Neuronal stem cell (in vitro differentiated cells): ENCODE measurements at regions not wholly inside any gene's neighbourhood (a gene's known extent, or its start where the extent isn't known, plus 50 kb on each side); places are given as distances from the start of the nearest gene placed in this dataset.

Experiments
- DNase-seq: peaks from one replicate; pipeline ENCODE4 v3.0.0-alpha.2; 2013; ENCODE audit warnings: low spot score
- H2AFZ ChIP-seq: one replicate; pipeline ENCODE4 v1.6.1; 2013; ENCODE audit warnings: mild to moderate bottlenecking, low read length, inconsistent platforms
- H2AK5ac ChIP-seq: 2 replicates; pipeline ENCODE4 v1.6.1; 2013; ENCODE audit warnings: low read depth, mild to moderate bottlenecking, inconsistent platforms, low read length, moderate library complexity, mixed read lengths
- H2BK120ac ChIP-seq: 2 replicates; pipeline ENCODE4 v1.6.1; 2013; ENCODE audit warnings: low read depth, mild to moderate bottlenecking, inconsistent platforms, low read length, moderate library complexity, mixed read lengths
- H2BK12ac ChIP-seq: one replicate; pipeline ENCODE4 v1.6.1; 2013; ENCODE audit warnings: low read length, inconsistent platforms
- H2BK15ac ChIP-seq: 2 replicates; pipeline ENCODE4 v1.6.1; 2013; ENCODE audit warnings: mild to moderate bottlenecking, low read length, inconsistent platforms, mixed read lengths
- H2BK5ac ChIP-seq: one replicate; pipeline ENCODE4 v1.6.1; 2013; ENCODE audit warnings: inconsistent platforms, mild to moderate bottlenecking, low read length, moderate library complexity
- H3K14ac ChIP-seq: one replicate; pipeline ENCODE4 v1.6.1; 2013; ENCODE audit warnings: low read length, inconsistent platforms
- H3K18ac ChIP-seq: 2 replicates; pipeline ENCODE4 v1.6.1; 2013; ENCODE audit warnings: low read length, inconsistent platforms
- H3K23ac ChIP-seq: 2 replicates; pipeline ENCODE4 v1.6.1; 2013; ENCODE audit warnings: low read depth, mild to moderate bottlenecking, mixed read lengths, low read length, inconsistent platforms; ENCODE audit not compliant: poor library complexity
- H3K27ac ChIP-seq: replicated peaks from 3 replicates; pipeline ENCODE4 v1.5.1; 2013; ENCODE audit warnings: low read length, inconsistent platforms
- H3K27me3 ChIP-seq, 3 experiments: 2 replicates each; pipeline ENCODE4 v1.6.1; 2013; ENCODE audit warnings: low read length in 3 of 3, mild to moderate bottlenecking in 2 of 3, inconsistent platforms in 1 of 3, low read depth in 1 of 3, mixed read lengths in 1 of 3, moderate library complexity in 1 of 3; ENCODE audit not compliant: control insufficient read depth in 3 of 3, insufficient read depth in 3 of 3
- H3K36me3 ChIP-seq, 2 donors: replicated peaks in 1 of 2; 2 replicates each; pipeline ENCODE4 v1.6.1; 2013; ENCODE audit warnings: low read length in 2 of 2; ENCODE audit not compliant: control insufficient read depth in 2 of 2, insufficient read depth in 2 of 2
- H3K4ac ChIP-seq: 2 replicates; pipeline ENCODE4 v1.6.1; 2013; ENCODE audit warnings: inconsistent platforms, mild to moderate bottlenecking, low read length, moderate library complexity
- H3K4me1 ChIP-seq, 2 donors: 1 replicate in 1 of 2; 2 replicates in 1 of 2; pipeline ENCODE4 v1.6.1; 2013; ENCODE audit warnings: low read length in 2 of 2, low read depth in 1 of 2; ENCODE audit not compliant: control insufficient read depth in 2 of 2, insufficient read depth in 1 of 2
- H3K4me2 ChIP-seq: one replicate; pipeline ENCODE4 v1.6.1; 2013; ENCODE audit warnings: mild to moderate bottlenecking, low read length, inconsistent platforms; ENCODE audit not compliant: insufficient read depth, poor library complexity, severe bottlenecking
- H3K4me3 ChIP-seq, 2 donors: 2 replicates each; pipeline ENCODE4 v1.5.1; 2013; ENCODE audit warnings: low read length in 2 of 2, mild to moderate bottlenecking in 2 of 2, inconsistent platforms in 1 of 2, moderate library complexity in 1 of 2
- H3K79me1 ChIP-seq: one replicate; pipeline ENCODE4 v1.6.1; 2013; ENCODE audit warnings: low read depth, mild to moderate bottlenecking, inconsistent platforms, low read length, moderate library complexity
- H3K9ac ChIP-seq: one replicate; pipeline ENCODE4 v1.6.1; 2013; ENCODE audit warnings: mild to moderate bottlenecking, low read depth, low read length, inconsistent platforms; ENCODE audit not compliant: poor library complexity
- H3K9me3 ChIP-seq, 2 donors: replicated peaks in 1 of 2; 2 replicates each; pipeline versions ENCODE3 to v1.6.1; 2013; ENCODE audit warnings: low read length in 2 of 2, mild to moderate bottlenecking in 2 of 2, inconsistent platforms in 1 of 2, low read depth in 1 of 2, mixed read lengths in 1 of 2, moderate library complexity in 1 of 2; ENCODE audit not compliant: control insufficient read depth in 2 of 2, insufficient read depth in 1 of 2
- H4K8ac ChIP-seq: one replicate; pipeline ENCODE4 v1.6.1; 2013; ENCODE audit warnings: low read depth, mild to moderate bottlenecking, inconsistent platforms, low read length, moderate library complexity
- H4K91ac ChIP-seq: one replicate; pipeline ENCODE4 v1.6.1; 2013; ENCODE audit warnings: low read length, low read depth, mild to moderate bottlenecking, inconsistent platforms; ENCODE audit not compliant: poor library complexity
- WGBS, 2 donors: extraction: QIAGEN DNeasy Blood & Tissue Kit; methylation state at CpG; one replicate each; pipeline ENCODE4 v1.1.7; 2013; ENCODE audit warnings: missing lambda C conversion rate in 2 of 2, mixed read lengths in 1 of 2; ENCODE audit not compliant: insufficient read length in 2 of 2, insufficient replicate concordance in 1 of 2; ENCODE audit errors: extremely low coverage in 2 of 2; 5-methylcytosine and 5-hydroxymethylcytosine counted together

DNA sequence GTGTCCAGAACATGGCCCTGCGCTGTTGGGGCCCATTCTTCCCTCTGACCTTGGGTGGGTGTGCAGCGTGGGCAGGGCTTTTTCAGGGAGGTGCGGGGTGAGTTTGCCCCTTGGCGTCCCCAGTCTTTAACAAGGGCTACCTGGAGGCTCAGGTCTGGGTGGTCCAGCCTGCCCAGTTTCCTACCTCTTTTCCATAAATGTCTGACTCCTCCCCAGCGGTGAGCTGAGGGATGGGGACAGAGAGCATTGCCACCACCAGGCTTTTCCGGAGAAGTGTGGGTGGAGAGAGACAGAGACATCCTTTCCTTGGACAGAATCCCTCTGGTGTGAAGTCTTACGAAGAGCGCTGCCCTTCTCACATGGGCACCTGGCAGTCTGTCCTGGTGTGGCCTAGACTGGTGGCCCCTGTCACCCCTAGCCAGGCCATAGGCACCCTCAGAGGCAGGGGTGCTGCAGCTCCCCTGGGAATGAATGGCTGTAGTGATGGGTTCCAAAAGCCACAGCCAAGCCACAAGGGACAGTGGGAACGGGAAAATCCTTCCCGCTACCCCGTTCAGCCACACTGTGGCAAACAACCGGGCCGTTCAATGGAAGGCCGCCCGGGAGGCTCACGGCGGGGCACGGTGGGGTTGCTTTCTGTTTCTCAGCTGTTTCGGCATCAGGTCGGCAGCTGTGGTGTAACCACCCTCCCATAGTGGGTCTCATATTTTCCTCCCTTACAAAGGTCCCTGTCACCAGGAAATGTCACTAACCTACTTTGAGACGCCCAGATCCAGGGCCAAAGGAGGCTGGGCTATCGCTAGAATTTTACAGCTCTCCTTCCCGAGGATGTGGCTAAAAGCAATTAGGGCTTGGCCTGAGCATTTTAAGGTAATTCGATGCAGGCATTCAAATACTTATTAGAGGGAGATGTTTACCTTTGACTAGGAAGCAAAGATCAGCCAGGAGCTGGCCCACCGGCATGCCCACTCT is 61.9 kb upstream of the GSE1 start:
- Histone ChIP-seq H3K36me3 (no peaks in the 10 kb centered on the region), H3K27ac (no peak overlapping the region), H2AK5ac (peak overlapping the region; percentile 98), H3K9ac (no peak overlapping the region), H4K91ac (no peak overlapping the region), H3K9me3 (no peaks in the 10 kb centered on the region), H2BK15ac (peak overlapping the region; percentile 90), H2AFZ (no peak overlapping the region), H3K4me2 (no peak overlapping the region), H3K23ac (no peak overlapping the region), H3K4me1 (peaks cover 13 to 16% of the 10 kb centered on the region in 2 donors), H3K4me3 (no peak overlapping the region), H2BK120ac (no peak overlapping the region), H3K18ac (peak overlapping the region; percentile 87), H3K14ac (no peak overlapping the region), H4K8ac (no peak overlapping the region), H3K79me1 (peaks cover 1% of the 10 kb centered on the region), H3K4ac (peak overlapping the region; percentile 42), H2BK5ac (no peak overlapping the region), H3K27me3 (peaks cover 0 to 13% (median 0%) of the 10 kb centered on the region in 3 experiments), H2BK12ac (peak overlapping the region; percentile 43)
- no peak for DNase-seq
- WGBS, 2 donors = no CpG with 5 or more reads among the region's 25 CpGs

DNA sequence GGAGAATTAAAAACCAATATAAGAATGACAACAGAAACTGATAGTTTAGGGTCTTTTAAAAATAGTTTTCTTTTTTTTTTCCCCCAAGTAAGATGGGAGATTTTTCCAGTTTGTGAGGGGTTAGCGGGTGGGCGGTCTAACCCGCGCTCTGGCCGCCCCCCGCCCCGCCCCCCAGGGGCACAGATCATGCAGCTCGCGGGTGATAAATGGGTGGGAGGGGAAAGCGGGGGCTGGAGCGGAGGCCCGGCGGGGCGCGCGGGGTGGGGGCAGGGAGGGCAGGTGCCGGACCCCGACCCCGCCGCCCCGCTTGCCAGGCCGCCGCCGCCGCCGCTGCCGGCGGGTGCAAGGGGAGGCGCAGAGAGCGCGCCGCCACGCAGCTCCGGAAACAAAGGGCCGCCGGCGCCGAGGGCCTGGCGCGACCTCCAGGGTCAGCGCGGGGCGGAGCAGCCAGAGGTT is 60.1 kb upstream of the GSE1 start:
- no peak overlapping the region for H3K9ac ChIP-seq
- H3K27me3 ChIP-seq = peaks cover 0 to 24% (median 0%) of the 10 kb centered on the region in 3 experiments
- H2AFZ ChIP-seq = peak overlapping the region; percentile 87
- no peak overlapping the region for H3K27ac ChIP-seq
- no peak overlapping the region for H2BK12ac ChIP-seq
- no CpG with 5 or more reads among the region's 43 CpGs for WGBS, 2 donors
- H3K79me1 ChIP-seq = peaks cover 1% of the 10 kb centered on the region
- H2BK15ac ChIP-seq = no peak overlapping the region
- no peak overlapping the region for H4K91ac ChIP-seq
- H3K4ac ChIP-seq = no peak overlapping the region
- no peak overlapping the region for H4K8ac ChIP-seq
- no peaks in the 10 kb centered on the region for H3K9me3 ChIP-seq
- H2BK120ac ChIP-seq = no peak overlapping the region
- no peak overlapping the region for H3K18ac ChIP-seq
- no peak for DNase-seq
- H3K36me3 ChIP-seq = no peaks in the 10 kb centered on the region
- H2AK5ac ChIP-seq = no peak overlapping the region
- peak overlapping the region in 1 of 2 donors; percentile 76 for H3K4me3 ChIP-seq
- H3K23ac ChIP-seq = peak overlapping the region; percentile 78
- H3K14ac ChIP-seq = no peak overlapping the region
- H3K4me2 ChIP-seq = peak overlapping the region; percentile 95
- no peak overlapping the region for H2BK5ac ChIP-seq
- H3K4me1 ChIP-seq = peaks cover 22 to 25% of the 10 kb centered on the region in 2 donors

- peak; percentile 85 for DNase-seq
Observed at GRCh38 chr16:85553436-85554113, 59.5 kb upstream of the GSE1 start.

More at GRCh38 chr16:85553436-85554113, 59.5 kb upstream of the GSE1 start:
- Histone ChIP-seq H2BK12ac (peak overlapping the region; percentile 70), H3K27ac (peak overlapping the region; percentile 78), H3K4me1 (peaks cover 26 to 30% of the 10 kb centered on the region in 2 donors), H3K9me3 (no peaks in the 10 kb centered on the region), H3K23ac (peak overlapping the region; percentile 78), H3K4ac (no peak overlapping the region), H3K36me3 (no peaks in the 10 kb centered on the region), H3K14ac (peak overlapping the region; percentile 63), H3K4me2 (peak overlapping the region; percentile 95), H2BK120ac (no peak overlapping the region), H3K9ac (peak overlapping the region; percentile 76), H2BK15ac (peak overlapping the region; percentile 57), H3K79me1 (peaks cover 1% of the 10 kb centered on the region), H3K4me3 (peak overlapping the region; percentile 74 to 76), H4K8ac (no peak overlapping the region), H3K27me3 (peaks cover 0 to 30% (median 0%) of the 10 kb centered on the region in 3 experiments), H2AK5ac (no peak overlapping the region), H2AFZ (peak overlapping the region; percentile 87), H4K91ac (no peak overlapping the region), H2BK5ac (peak overlapping the region; percentile 71), H3K18ac (peak overlapping the region; percentile 96)
- no CpG with 5 or more reads among the region's 57 CpGs for WGBS, 2 donors
